Common myeloid progenitor, CD34-positive (primary cell): ENCODE measurements at regions not wholly inside any gene's neighbourhood (a gene's known extent, or its start where the extent isn't known, plus 50 kb on each side); places are given as distances from the start of the nearest gene placed in this dataset.

ENCODE experiments used
- CTCF ChIA-PET: fragments of 350-600 bp; sonication (Branson Sonifier 250); formaldehyde crosslinking; loops from one replicate; lab custom pipeline; 2021; ENCODE audit warnings: antibody characterized with exemption; lab: Charles Lee
- POLR2A ChIA-PET: fragments of 350-600 bp; sonication (Branson Sonifier 250); formaldehyde crosslinking; loops from one replicate; lab custom pipeline; 2021; ENCODE audit warnings: antibody characterized with exemption; lab: Charles Lee
- DNase-seq, 3 donors: peaks; one replicate each; pipeline versions ENCODE4 v3.0.0 to v3.0.0-alpha.2; 2013
- H3K27ac ChIP-seq, 2 experiments: 1 replicate in 1 of 2; 2 replicates in 1 of 2; pipeline ENCODE4 v1.7.0; 2013; ENCODE audit warnings: inconsistent platforms in 2 of 2, low read length in 2 of 2, mild to moderate bottlenecking in 2 of 2, low read depth in 1 of 2, moderate library complexity in 1 of 2; ENCODE audit not compliant: severe bottlenecking in 2 of 2, insufficient read depth in 1 of 2, poor library complexity in 1 of 2
- H3K27me3 ChIP-seq, 5 experiments: replicated peaks in 2 of 5; 1 replicate in 3 of 5; 2 replicates in 2 of 5; pipeline versions ENCODE4 v1.6.1 to v1.7.0; 2013; ENCODE audit warnings: low read length in 4 of 5, mild to moderate bottlenecking in 2 of 5, moderate library complexity in 2 of 5, inconsistent platforms in 1 of 5; ENCODE audit not compliant: insufficient read depth in 5 of 5, control insufficient read depth in 4 of 5
- H3K36me3 ChIP-seq, 4 experiments: 1 replicate in 2 of 4; 2 replicates in 2 of 4; pipeline versions ENCODE4 v1.6.1 to v1.7.0; 2013; ENCODE audit warnings: low read length in 3 of 4, control low read depth in 1 of 4, mild to moderate bottlenecking in 1 of 4; ENCODE audit not compliant: control insufficient read depth in 4 of 4, insufficient read depth in 4 of 4
- H3K4me1 ChIP-seq, 4 experiments: 1 replicate in 3 of 4; 2 replicates in 1 of 4; pipeline versions ENCODE4 v1.6.1 to v1.7.1; 2013; ENCODE audit warnings: low read length in 3 of 4, mild to moderate bottlenecking in 3 of 4, control low read depth in 1 of 4, inconsistent platforms in 1 of 4, moderate library complexity in 1 of 4; ENCODE audit not compliant: control insufficient read depth in 4 of 4, insufficient read depth in 4 of 4; ENCODE audit errors: control extremely low read depth in 1 of 4
- H3K4me3 ChIP-seq, 7 experiments: 1 replicate in 4 of 7; 2 replicates in 3 of 7; pipeline versions ENCODE4 v1.5.1 to v1.7.0; 2013; ENCODE audit warnings: mild to moderate bottlenecking in 7 of 7, low read length in 6 of 7, moderate library complexity in 6 of 7, inconsistent platforms in 2 of 7, low read depth in 2 of 7, control low read depth in 1 of 7; ENCODE audit not compliant: insufficient read depth in 4 of 7, control insufficient read depth in 1 of 7; ENCODE audit errors: extremely low read depth in 1 of 7
- H3K9me3 ChIP-seq, 5 experiments: 1 replicate in 4 of 5; 2 replicates in 1 of 5; pipeline versions ENCODE4 v1.6.1 to v1.7.1; 2013; ENCODE audit warnings: low read length in 4 of 5, mild to moderate bottlenecking in 2 of 5, inconsistent platforms in 1 of 5, low read depth in 1 of 5, moderate library complexity in 1 of 5; ENCODE audit not compliant: control insufficient read depth in 4 of 5, insufficient read depth in 2 of 5; ENCODE audit errors: control extremely low read depth in 1 of 5
- WGBS: methylation state at CpG from one replicate; pipeline ENCODE4 v1.1.5; 2013; ENCODE audit not compliant: insufficient coverage; 5-methylcytosine and 5-hydroxymethylcytosine counted together

- 100% methylated on average over 2 of the region's 2 CpGs for WGBS
- ChIA-PET CTCF (no interaction called here), POLR2A (no interaction called here)
- Histone ChIP-seq H3K27ac (no peak overlapping the region), H3K9me3 (no peaks in the 10 kb centered on the region), H3K36me3 (no peaks in the 10 kb centered on the region), H3K4me1 (peaks cover 0 to 5% (median 0%) of the 10 kb centered on the region in 4 experiments), H3K27me3 (peaks cover 0 to 54% (median 9%) of the 10 kb centered on the region in 5 experiments), H3K4me3 (no peak overlapping the region)
- no peak for DNase-seq
Measured at GRCh38 chr5:159459132-159459627, 128.9 kb upstream of the IL12B start.

GRCh38 chr5:159459951-159460538 is 129.8 kb upstream of the IL12B start:
- no peak overlapping the region for H3K27ac ChIP-seq
- ChIA-PET POLR2A (no interaction called here), CTCF (no interaction called here)
- peaks cover 0 to 5% (median 0%) of the 10 kb centered on the region in 4 experiments for H3K4me1 ChIP-seq
- 44% methylated on average over 1 of the region's 3 CpGs for WGBS
- H3K4me3 ChIP-seq: no peak overlapping the region
- no peaks in the 10 kb centered on the region for H3K36me3 ChIP-seq
- peak in 2 of 3 donors; percentile 71 to 77 for DNase-seq
- H3K27me3 ChIP-seq: peaks cover 0 to 48% (median 7%) of the 10 kb centered on the region in 5 experiments
- no peaks in the 10 kb centered on the region for H3K9me3 ChIP-seq

GRCh38 chr5:159463590-159464321 is 133.5 kb upstream of the IL12B start:
- ChIA-PET CTCF (no interaction called here), POLR2A (no interaction called here)
- DNase-seq: no peak
- Histone ChIP-seq H3K4me1 (peaks cover 0 to 5% (median 0%) of the 10 kb centered on the region in 4 experiments), H3K36me3 (no peaks in the 10 kb centered on the region), H3K27ac (no peak overlapping the region), H3K27me3 (peaks cover 0 to 63% (median 19%) of the 10 kb centered on the region in 5 experiments), H3K9me3 (no peaks in the 10 kb centered on the region), H3K4me3 (no peak overlapping the region)
- WGBS: 100% methylated on average over 1 of the region's 1 CpG

- Histone ChIP-seq H3K27ac (no peak overlapping the region), H3K27me3 (peaks cover 0 to 60% (median 24%) of the 10 kb centered on the region in 5 experiments), H3K4me3 (no peak overlapping the region), H3K9me3 (no peaks in the 10 kb centered on the region), H3K4me1 (peaks cover 0 to 4% (median 1%) of the 10 kb centered on the region in 4 experiments), H3K36me3 (no peaks in the 10 kb centered on the region)
- 100% methylated on average over 2 of the region's 3 CpGs for WGBS
- ChIA-PET POLR2A (no interaction called here), CTCF (no interaction called here)
- DNase-seq: no peak
Measured at GRCh38 chr5:159465604-159466003, 135.3 kb upstream of the IL12B start.

GRCh38 chr5:159467666-159468065 is 137.4 kb upstream of the IL12B start:
- Histone ChIP-seq H3K4me1 (peaks cover 0 to 4% (median 1%) of the 10 kb centered on the region in 4 experiments), H3K9me3 (no peaks in the 10 kb centered on the region), H3K27me3 (peaks cover 0 to 62% (median 26%) of the 10 kb centered on the region in 5 experiments), H3K36me3 (no peaks in the 10 kb centered on the region), H3K27ac (no peak overlapping the region), H3K4me3 (no peak overlapping the region)
- POLR2A ChIA-PET: no interaction called here
- WGBS: 97% methylated on average over 5 of the region's 5 CpGs
- CTCF ChIA-PET: no interaction called here
- DNase-seq: no peak

DNA sequence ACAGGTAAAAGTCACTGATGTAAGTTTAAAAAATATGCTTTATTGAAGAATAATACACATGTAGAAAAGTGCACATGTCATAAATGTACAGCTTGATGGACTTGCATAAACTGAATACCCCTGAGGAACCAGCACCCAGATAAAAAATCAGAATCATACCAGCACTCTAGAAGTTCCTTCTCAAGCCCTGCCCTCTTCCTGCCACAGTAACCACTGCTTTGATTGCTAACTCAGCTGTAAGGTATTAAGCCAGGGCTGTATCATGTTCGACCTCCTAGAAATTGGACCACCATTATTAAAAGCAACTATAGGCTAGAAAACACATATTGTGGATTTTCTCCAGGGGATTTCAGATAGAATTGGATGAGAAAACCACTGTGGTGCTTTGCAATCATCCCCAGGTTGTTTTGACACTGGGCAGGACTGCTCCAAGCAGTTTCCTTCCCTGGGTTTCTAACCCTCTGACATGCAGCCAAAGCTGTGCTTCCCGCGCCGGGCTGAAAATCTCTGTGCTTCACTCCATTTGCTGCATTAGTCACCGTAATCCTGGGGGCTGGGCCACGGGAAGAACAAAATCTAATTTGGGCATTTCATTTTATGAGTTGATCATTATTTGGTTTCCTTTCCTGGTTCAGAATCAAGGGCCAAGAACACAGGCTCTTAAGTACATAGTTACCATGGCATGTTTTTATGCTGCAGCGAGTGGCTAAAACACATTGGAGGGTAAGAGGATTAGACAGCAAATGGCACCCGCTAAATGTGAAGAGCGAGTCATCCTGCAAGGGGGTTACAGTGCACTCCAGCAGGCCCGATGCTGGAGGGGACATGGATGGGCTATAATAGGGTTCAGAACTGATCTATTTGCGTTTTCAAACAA is 139.4 kb upstream of the IL12B start:
- peak; percentile 38 to 82 (median 81) for DNase-seq
- WGBS: 83% methylated on average over 10 of the region's 11 CpGs

More for the DNA sequence above, 139.4 kb upstream of the IL12B start:
- Histone ChIP-seq H3K4me3 (no peak overlapping the region), H3K27ac (no peak overlapping the region), H3K36me3 (no peaks in the 10 kb centered on the region), H3K9me3 (peaks cover 0 to 16% (median 4%) of the 10 kb centered on the region in 5 experiments), H3K27me3 (peaks cover 0 to 65% (median 28%) of the 10 kb centered on the region in 5 experiments), H3K4me1 (peaks cover 0 to 4% (median 1%) of the 10 kb centered on the region in 4 experiments)
- CTCF ChIA-PET: no interaction called here
- POLR2A ChIA-PET: no interaction called here
